WTC11 (cell line): ENCODE measurements at regions not wholly inside any gene's neighbourhood (a gene's known extent, or its start where the extent isn't known, plus 50 kb on each side); places are given as distances from the start of the nearest gene placed in this dataset.

Experiments
- ATAC-seq: fragments of 200-7000 bp; cut with Tn5 transposase; 2 replicates; pipeline ENCODE4 v1.10.0; 2021; ENCODE audit warnings: mild to moderate bottlenecking, moderate library complexity
- CTCF ChIA-PET: fragments of 300-600 bp; sonication (Branson Sonifier 250); formaldehyde crosslinking; loops from one replicate; lab custom pipeline; 2021; ENCODE audit warnings: antibody characterized with exemption; lab: Charles Lee
- POLR2A ChIA-PET: fragments of 350-600 bp; sonication (Branson Sonifier 250); formaldehyde crosslinking; loops from one replicate; lab custom pipeline; 2021; ENCODE audit warnings: antibody characterized with exemption; lab: Charles Lee
- DNase-seq: peaks from one replicate; pipeline ENCODE4 v3.0.0; 2021; ENCODE audit warnings: low spot score
- H3K27ac Mint-ChIP-seq: 2 replicates; pipeline ENCODE4 v1.8.0; 2021; ENCODE audit warnings: mixed read lengths
- H3K27me3 Mint-ChIP-seq: 2 replicates; pipeline ENCODE4 v1.8.0; 2021; ENCODE audit warnings: low read depth, mild to moderate bottlenecking, moderate library complexity, mixed read lengths
- H3K36me3 Mint-ChIP-seq: 2 replicates; pipeline ENCODE4 v1.8.0; 2021; ENCODE audit warnings: mixed read lengths
- H3K4me1 Mint-ChIP-seq: 2 replicates; pipeline ENCODE4 v1.8.0; 2022; ENCODE audit warnings: mixed read lengths
- H3K4me3 Mint-ChIP-seq: 2 replicates; pipeline ENCODE4 v1.8.0; 2021; ENCODE audit warnings: mild to moderate bottlenecking, moderate library complexity, mixed read lengths
- H3K9me3 Mint-ChIP-seq: 2 replicates; pipeline ENCODE4 v1.8.0; 2021; ENCODE audit warnings: mixed read lengths
- CBFB ChIP-seq: sonication (generic); formaldehyde crosslinking; IDR thresholded peaks from 2 replicates; pipeline ENCODE4 v1.8.1; 2022; ENCODE audit warnings: mild to moderate bottlenecking, low read depth, missing genetic modification reagents
- CREM ChIP-seq: sonication (generic); formaldehyde crosslinking; IDR thresholded peaks from 2 replicates; pipeline ENCODE4 v1.8.1; 2022; ENCODE audit warnings: mild to moderate bottlenecking, missing genetic modification reagents, moderate library complexity
- EMX1 ChIP-seq: fragments of 250-450 bp; sonication (Bioruptor Pico); IDR thresholded peaks from 2 replicates; pipeline ENCODE4 v1.8.0; 2021; ENCODE audit warnings: mild to moderate bottlenecking
- GRHL2 ChIP-seq: fragments of 250-450 bp; sonication (Bioruptor Pico); IDR thresholded peaks from 2 replicates; pipeline ENCODE4 v1.8.0; 2022; ENCODE audit warnings: mild to moderate bottlenecking, moderate library complexity; ENCODE audit not compliant: insufficient replicate concordance, severe bottlenecking
- NR1H2 ChIP-seq: sonication (generic); formaldehyde crosslinking; IDR thresholded peaks from 2 replicates; pipeline ENCODE4 v1.9.0; 2021; ENCODE audit warnings: mild to moderate bottlenecking, moderate library complexity, missing genetic modification reagents
- PRRX2 ChIP-seq: fragments of 250-450 bp; sonication (Bioruptor Pico); IDR thresholded peaks from 2 replicates; pipeline ENCODE4 v1.8.0; 2021; ENCODE audit warnings: mild to moderate bottlenecking
- SOX15 ChIP-seq: fragments of 250-450 bp; sonication (Bioruptor Pico); IDR thresholded peaks from 2 replicates; pipeline ENCODE4 v1.9.0; 2021; ENCODE audit warnings: mild to moderate bottlenecking
- TEAD1 ChIP-seq: sonication (generic); formaldehyde crosslinking; IDR thresholded peaks from 2 replicates; pipeline ENCODE4 v1.8.0; 2022; ENCODE audit warnings: mild to moderate bottlenecking, missing genetic modification reagents
- ZNF232 ChIP-seq: sonication (generic); formaldehyde crosslinking; IDR thresholded peaks from 2 replicates; pipeline ENCODE4 v1.8.0; 2022; ENCODE audit warnings: mild to moderate bottlenecking, missing genetic modification reagents
- ZNF263 ChIP-seq: sonication (generic); formaldehyde crosslinking; IDR thresholded peaks from 2 replicates; pipeline ENCODE4 v1.8.1; 2022; ENCODE audit warnings: low read depth, mild to moderate bottlenecking, moderate library complexity, missing genetic modification reagents
- TF ChIP-seq, protein P1 (sequence below): sonication (generic); formaldehyde crosslinking; IDR thresholded peaks from 2 replicates; pipeline ENCODE4 v1.8.1; 2023; ENCODE audit warnings: mild to moderate bottlenecking, missing genetic modification reagents, moderate library complexity
- TF ChIP-seq, protein P2 (sequence below): fragments of 250-450 bp; sonication (Bioruptor Pico); IDR thresholded peaks from 2 replicates; pipeline ENCODE4 v1.9.0; 2021; ENCODE audit warnings: mild to moderate bottlenecking
- TF ChIP-seq, protein P3 (sequence below): fragments of 250-450 bp; sonication (Bioruptor Pico); IDR thresholded peaks from 2 replicates; pipeline ENCODE4 v1.9.0; 2021; ENCODE audit warnings: mild to moderate bottlenecking, borderline replicate concordance
- TF ChIP-seq, protein P4 (sequence below): fragments of 250-450 bp; sonication (Bioruptor Pico); IDR thresholded peaks from 2 replicates; pipeline ENCODE4 v2.1.2; 2022; ENCODE audit warnings: mild to moderate bottlenecking, moderate library complexity
- TF ChIP-seq, protein P5 (sequence below): fragments of 200-600 bp; IDR thresholded peaks from 2 replicates; pipeline ENCODE4 v1.8.0; 2022; ENCODE audit warnings: antibody characterized with exemption
- TF ChIP-seq, protein P6 (sequence below): sonication (generic); formaldehyde crosslinking; IDR thresholded peaks from 2 replicates; pipeline ENCODE4 v1.8.0; 2023; ENCODE audit warnings: mild to moderate bottlenecking, missing genetic modification reagents
- TF ChIP-seq, protein P7 (sequence below): sonication (generic); formaldehyde crosslinking; IDR thresholded peaks from 2 replicates; pipeline ENCODE4 v1.8.0; 2022; ENCODE audit warnings: mild to moderate bottlenecking, missing genetic modification reagents
- TF ChIP-seq, protein P8 (sequence below): sonication (generic); formaldehyde crosslinking; IDR thresholded peaks from 2 replicates; pipeline ENCODE4 v1.8.1; 2022; ENCODE audit warnings: mild to moderate bottlenecking, missing genetic modification reagents, moderate library complexity, borderline replicate concordance

DNA sequence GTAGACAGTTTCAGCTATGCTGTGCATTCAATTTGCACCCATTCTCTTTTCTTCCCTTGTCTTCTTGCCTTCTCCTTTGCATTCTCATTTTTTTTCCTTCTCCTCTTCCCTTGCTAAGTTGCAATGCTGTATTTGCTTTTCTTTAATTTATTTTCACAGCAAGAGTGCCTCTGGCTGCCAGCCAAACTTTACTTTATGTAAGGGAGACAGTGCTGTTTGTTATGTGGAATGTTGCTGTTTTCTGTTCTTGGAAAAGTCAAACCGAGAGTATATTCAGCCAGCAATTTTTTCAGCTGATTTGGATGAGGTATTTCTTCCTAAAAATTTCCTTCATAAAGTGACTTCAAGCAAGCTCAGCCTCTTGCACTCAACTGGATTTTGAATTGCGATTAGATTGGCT lies 1293.4 kb downstream of the ARAP2 start (continued):
- TF ChIP-seq, protein P1, sequence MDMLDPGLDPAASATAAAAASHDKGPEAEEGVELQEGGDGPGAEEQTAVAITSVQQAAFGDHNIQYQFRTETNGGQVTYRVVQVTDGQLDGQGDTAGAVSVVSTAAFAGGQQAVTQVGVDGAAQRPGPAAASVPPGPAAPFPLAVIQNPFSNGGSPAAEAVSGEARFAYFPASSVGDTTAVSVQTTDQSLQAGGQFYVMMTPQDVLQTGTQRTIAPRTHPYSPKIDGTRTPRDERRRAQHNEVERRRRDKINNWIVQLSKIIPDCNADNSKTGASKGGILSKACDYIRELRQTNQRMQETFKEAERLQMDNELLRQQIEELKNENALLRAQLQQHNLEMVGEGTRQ (CRISPR knock-in tag) = no peak
- TF ChIP-seq SOX15 (CRISPR knock-in tag) = no peak
- TF ChIP-seq, protein P2, sequence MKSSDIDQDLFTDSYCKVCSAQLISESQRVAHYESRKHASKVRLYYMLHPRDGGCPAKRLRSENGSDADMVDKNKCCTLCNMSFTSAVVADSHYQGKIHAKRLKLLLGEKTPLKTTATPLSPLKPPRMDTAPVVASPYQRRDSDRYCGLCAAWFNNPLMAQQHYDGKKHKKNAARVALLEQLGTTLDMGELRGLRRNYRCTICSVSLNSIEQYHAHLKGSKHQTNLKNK (CRISPR knock-in tag) = no peak
- no peak for TF ChIP-seq ZNF232 (CRISPR knock-in tag)
- TF ChIP-seq GRHL2 (CRISPR knock-in tag) = no peak
- no peak for TF ChIP-seq EMX1

DNA sequence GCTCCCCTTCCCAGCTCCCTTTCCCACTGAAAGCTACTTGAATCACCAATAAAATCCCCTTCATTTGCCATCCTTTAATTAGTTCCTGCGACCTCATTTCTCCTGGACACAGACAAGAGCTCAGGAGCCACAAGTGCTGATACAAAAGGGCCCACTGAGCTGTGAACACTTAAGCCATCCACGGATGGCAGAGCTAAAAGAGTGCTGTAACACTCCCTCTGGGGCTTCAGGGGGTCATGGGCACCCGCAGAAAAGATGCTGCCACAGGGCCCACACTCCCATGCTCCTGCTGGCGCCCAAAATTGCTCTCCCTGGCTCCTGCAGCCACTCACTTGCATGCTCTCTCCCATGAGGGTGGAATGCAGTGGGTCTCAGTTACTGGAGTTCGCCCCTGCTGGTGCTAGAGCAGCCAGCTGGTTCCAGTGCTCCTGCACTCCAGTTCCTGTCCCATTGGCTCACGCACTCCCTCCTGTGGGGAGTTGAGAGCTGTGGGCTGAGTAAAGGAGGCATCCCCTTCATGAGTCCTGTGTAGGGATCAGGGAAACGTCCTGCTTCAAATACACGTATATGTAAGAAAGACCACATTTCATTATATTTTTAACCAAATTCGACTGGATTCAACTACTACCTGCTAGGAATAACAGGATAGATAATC lies 1291.0 kb downstream of the ARAP2 start:
- H3K27ac Mint-ChIP-seq = no peak overlapping the region; the same call in 1 of the 2 replicates
- ATAC-seq (peak; percentile 98), DNase-seq (peak; percentile 62)
- ChIA-PET CTCF (interaction anchor here (0.6 to 1.0 kb wide), 2 partner anchors 12 to 90 kb away, joined by 3 to 4 read pairs; no protein-coding TSS in a partner anchor), POLR2A (no interaction called here)
- H3K9me3 Mint-ChIP-seq = peaks cover 8% of the 10 kb centered on the region
- peaks cover 28% of the 10 kb centered on the region for H3K4me1 Mint-ChIP-seq
- no peaks in the 10 kb centered on the region; the same call in 1 of the 2 replicates for H3K36me3 Mint-ChIP-seq
- TF ChIP-seq NR1H2 (CRISPR knock-in tag) (no peak), ZNF263 (CRISPR knock-in tag) (no peak)
- TF ChIP-seq, protein P3, sequence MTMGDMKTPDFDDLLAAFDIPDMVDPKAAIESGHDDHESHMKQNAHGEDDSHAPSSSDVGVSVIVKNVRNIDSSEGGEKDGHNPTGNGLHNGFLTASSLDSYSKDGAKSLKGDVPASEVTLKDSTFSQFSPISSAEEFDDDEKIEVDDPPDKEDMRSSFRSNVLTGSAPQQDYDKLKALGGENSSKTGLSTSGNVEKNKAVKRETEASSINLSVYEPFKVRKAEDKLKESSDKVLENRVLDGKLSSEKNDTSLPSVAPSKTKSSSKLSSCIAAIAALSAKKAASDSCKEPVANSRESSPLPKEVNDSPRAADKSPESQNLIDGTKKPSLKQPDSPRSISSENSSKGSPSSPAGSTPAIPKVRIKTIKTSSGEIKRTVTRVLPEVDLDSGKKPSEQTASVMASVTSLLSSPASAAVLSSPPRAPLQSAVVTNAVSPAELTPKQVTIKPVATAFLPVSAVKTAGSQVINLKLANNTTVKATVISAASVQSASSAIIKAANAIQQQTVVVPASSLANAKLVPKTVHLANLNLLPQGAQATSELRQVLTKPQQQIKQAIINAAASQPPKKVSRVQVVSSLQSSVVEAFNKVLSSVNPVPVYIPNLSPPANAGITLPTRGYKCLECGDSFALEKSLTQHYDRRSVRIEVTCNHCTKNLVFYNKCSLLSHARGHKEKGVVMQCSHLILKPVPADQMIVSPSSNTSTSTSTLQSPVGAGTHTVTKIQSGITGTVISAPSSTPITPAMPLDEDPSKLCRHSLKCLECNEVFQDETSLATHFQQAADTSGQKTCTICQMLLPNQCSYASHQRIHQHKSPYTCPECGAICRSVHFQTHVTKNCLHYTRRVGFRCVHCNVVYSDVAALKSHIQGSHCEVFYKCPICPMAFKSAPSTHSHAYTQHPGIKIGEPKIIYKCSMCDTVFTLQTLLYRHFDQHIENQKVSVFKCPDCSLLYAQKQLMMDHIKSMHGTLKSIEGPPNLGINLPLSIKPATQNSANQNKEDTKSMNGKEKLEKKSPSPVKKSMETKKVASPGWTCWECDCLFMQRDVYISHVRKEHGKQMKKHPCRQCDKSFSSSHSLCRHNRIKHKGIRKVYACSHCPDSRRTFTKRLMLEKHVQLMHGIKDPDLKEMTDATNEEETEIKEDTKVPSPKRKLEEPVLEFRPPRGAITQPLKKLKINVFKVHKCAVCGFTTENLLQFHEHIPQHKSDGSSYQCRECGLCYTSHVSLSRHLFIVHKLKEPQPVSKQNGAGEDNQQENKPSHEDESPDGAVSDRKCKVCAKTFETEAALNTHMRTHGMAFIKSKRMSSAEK = no peak
- TF ChIP-seq, protein P4, sequence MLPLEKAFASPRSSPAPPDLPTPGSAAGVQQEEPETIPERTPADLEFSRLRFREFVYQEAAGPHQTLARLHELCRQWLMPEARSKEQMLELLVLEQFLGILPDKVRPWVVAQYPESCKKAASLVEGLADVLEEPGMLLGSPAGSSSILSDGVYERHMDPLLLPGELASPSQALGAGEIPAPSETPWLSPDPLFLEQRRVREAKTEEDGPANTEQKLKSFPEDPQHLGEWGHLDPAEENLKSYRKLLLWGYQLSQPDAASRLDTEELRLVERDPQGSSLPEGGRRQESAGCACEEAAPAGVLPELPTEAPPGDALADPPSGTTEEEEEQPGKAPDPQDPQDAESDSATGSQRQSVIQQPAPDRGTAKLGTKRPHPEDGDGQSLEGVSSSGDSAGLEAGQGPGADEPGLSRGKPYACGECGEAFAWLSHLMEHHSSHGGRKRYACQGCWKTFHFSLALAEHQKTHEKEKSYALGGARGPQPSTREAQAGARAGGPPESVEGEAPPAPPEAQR (CRISPR knock-in tag) = no peak
- TF ChIP-seq, protein P5, sequence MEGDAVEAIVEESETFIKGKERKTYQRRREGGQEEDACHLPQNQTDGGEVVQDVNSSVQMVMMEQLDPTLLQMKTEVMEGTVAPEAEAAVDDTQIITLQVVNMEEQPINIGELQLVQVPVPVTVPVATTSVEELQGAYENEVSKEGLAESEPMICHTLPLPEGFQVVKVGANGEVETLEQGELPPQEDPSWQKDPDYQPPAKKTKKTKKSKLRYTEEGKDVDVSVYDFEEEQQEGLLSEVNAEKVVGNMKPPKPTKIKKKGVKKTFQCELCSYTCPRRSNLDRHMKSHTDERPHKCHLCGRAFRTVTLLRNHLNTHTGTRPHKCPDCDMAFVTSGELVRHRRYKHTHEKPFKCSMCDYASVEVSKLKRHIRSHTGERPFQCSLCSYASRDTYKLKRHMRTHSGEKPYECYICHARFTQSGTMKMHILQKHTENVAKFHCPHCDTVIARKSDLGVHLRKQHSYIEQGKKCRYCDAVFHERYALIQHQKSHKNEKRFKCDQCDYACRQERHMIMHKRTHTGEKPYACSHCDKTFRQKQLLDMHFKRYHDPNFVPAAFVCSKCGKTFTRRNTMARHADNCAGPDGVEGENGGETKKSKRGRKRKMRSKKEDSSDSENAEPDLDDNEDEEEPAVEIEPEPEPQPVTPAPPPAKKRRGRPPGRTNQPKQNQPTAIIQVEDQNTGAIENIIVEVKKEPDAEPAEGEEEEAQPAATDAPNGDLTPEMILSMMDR = 0 out of 2 replicates have a peak, but pooled peaks have one; percentile 13
- H3K4me3 Mint-ChIP-seq = no peak overlapping the region
- H3K27me3 Mint-ChIP-seq = no peaks in the 10 kb centered on the region

DNA sequence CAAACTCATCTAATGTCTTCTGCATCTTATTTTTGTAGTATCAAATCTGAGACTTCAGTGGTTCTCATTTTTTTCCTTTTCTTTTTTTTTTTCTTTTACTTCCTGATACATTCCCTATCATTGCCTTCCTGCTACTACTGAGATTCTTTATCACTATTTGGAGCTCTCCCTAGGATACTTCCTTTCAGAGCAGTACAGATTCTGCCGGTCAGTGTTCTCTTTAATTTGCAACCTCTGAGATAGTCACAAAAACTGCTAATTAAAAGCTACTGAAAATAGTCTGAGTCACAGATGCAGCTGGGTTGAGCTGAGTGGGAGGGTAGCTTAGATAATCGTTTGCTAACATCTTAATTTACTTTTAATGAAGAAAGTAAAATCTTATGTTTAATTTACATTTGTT lies 1279.7 kb downstream of the ARAP2 start:
- H3K4me3 Mint-ChIP-seq = no peak overlapping the region
- no peaks in the 10 kb centered on the region for H3K27me3 Mint-ChIP-seq
- peak; percentile 83 for ATAC-seq
- no peaks in the 10 kb centered on the region for H3K36me3 Mint-ChIP-seq
- CTCF ChIA-PET = interaction anchor here (1.1 kb wide), 1 partner anchor 11 kb away, joined by 4 read pairs; no protein-coding TSS in a partner anchor
- POLR2A ChIA-PET = no interaction called here
- no peak for DNase-seq
- peaks cover 8% of the 10 kb centered on the region for H3K4me1 Mint-ChIP-seq
- peak overlapping the region; percentile 71 for H3K27ac Mint-ChIP-seq
- no peaks in the 10 kb centered on the region for H3K9me3 Mint-ChIP-seq
- no peak for TF ChIP-seq PRRX2 (CRISPR knock-in tag)
- TF ChIP-seq TEAD1 (CRISPR knock-in tag) = no peak
- TF ChIP-seq, protein P6, sequence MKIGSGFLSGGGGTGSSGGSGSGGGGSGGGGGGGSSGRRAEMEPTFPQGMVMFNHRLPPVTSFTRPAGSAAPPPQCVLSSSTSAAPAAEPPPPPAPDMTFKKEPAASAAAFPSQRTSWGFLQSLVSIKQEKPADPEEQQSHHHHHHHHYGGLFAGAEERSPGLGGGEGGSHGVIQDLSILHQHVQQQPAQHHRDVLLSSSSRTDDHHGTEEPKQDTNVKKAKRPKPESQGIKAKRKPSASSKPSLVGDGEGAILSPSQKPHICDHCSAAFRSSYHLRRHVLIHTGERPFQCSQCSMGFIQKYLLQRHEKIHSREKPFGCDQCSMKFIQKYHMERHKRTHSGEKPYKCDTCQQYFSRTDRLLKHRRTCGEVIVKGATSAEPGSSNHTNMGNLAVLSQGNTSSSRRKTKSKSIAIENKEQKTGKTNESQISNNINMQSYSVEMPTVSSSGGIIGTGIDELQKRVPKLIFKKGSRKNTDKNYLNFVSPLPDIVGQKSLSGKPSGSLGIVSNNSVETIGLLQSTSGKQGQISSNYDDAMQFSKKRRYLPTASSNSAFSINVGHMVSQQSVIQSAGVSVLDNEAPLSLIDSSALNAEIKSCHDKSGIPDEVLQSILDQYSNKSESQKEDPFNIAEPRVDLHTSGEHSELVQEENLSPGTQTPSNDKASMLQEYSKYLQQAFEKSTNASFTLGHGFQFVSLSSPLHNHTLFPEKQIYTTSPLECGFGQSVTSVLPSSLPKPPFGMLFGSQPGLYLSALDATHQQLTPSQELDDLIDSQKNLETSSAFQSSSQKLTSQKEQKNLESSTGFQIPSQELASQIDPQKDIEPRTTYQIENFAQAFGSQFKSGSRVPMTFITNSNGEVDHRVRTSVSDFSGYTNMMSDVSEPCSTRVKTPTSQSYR = no peak
- no peak for TF ChIP-seq GRHL2 (CRISPR knock-in tag)
- TF ChIP-seq, protein P7, sequence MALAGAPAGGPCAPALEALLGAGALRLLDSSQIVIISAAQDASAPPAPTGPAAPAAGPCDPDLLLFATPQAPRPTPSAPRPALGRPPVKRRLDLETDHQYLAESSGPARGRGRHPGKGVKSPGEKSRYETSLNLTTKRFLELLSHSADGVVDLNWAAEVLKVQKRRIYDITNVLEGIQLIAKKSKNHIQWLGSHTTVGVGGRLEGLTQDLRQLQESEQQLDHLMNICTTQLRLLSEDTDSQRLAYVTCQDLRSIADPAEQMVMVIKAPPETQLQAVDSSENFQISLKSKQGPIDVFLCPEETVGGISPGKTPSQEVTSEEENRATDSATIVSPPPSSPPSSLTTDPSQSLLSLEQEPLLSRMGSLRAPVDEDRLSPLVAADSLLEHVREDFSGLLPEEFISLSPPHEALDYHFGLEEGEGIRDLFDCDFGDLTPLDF (CRISPR knock-in tag) = no peak
- no peak for TF ChIP-seq CREM (CRISPR knock-in tag)
- no peak for TF ChIP-seq SOX15 (CRISPR knock-in tag)
- TF ChIP-seq, protein P8, sequence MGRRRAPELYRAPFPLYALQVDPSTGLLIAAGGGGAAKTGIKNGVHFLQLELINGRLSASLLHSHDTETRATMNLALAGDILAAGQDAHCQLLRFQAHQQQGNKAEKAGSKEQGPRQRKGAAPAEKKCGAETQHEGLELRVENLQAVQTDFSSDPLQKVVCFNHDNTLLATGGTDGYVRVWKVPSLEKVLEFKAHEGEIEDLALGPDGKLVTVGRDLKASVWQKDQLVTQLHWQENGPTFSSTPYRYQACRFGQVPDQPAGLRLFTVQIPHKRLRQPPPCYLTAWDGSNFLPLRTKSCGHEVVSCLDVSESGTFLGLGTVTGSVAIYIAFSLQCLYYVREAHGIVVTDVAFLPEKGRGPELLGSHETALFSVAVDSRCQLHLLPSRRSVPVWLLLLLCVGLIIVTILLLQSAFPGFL (CRISPR knock-in tag) = no peak
- no peak for TF ChIP-seq CBFB (CRISPR knock-in tag)
